HFFc6 (cell line): ENCODE measurements at regions not wholly inside any gene's neighbourhood (a gene's known extent, or its start where the extent isn't known, plus 50 kb on each side); places are given as distances from the start of the nearest gene placed in this dataset.

Experiments used
- DNase-seq: peaks from one replicate; pipeline ENCODE4 v3.0.0-alpha.2; 2018
- H3K27ac Mint-ChIP-seq: 2 replicates; pipeline ENCODE4 v1.8.0; 2020; ENCODE audit warnings: mild to moderate bottlenecking, mixed read lengths
- H3K27me3 Mint-ChIP-seq: 2 replicates; pipeline ENCODE4 v1.8.0; 2021; ENCODE audit warnings: mild to moderate bottlenecking, moderate library complexity, mixed read lengths; ENCODE audit not compliant: insufficient read depth
- H3K36me3 Mint-ChIP-seq: 2 replicates; pipeline ENCODE4 v1.8.0; 2021; ENCODE audit warnings: low read depth, mixed read lengths
- H3K4me1 Mint-ChIP-seq: 2 replicates; pipeline ENCODE4 v1.8.0; 2020; ENCODE audit warnings: low read depth, mixed read lengths
- H3K4me3 Mint-ChIP-seq: 2 replicates; pipeline ENCODE4 v1.8.0; 2020; ENCODE audit warnings: mild to moderate bottlenecking, moderate library complexity, mixed read lengths
- H3K9me3 Mint-ChIP-seq: 2 replicates; pipeline ENCODE4 v1.8.0; 2020; ENCODE audit warnings: mild to moderate bottlenecking, mixed read lengths
- TF ChIP-seq, protein P1 (sequence below): fragments of 200-600 bp; sonication (generic); IDR thresholded peaks from 2 replicates; pipeline ENCODE4 v1.5.0; 2021; ENCODE audit warnings: antibody characterized with exemption, mild to moderate bottlenecking

- H3K9me3 Mint-ChIP-seq, result no peaks in the 10 kb centered on the region
- H3K27me3 Mint-ChIP-seq, result peaks cover 28% of the 10 kb centered on the region
- TF ChIP-seq, protein P1, sequence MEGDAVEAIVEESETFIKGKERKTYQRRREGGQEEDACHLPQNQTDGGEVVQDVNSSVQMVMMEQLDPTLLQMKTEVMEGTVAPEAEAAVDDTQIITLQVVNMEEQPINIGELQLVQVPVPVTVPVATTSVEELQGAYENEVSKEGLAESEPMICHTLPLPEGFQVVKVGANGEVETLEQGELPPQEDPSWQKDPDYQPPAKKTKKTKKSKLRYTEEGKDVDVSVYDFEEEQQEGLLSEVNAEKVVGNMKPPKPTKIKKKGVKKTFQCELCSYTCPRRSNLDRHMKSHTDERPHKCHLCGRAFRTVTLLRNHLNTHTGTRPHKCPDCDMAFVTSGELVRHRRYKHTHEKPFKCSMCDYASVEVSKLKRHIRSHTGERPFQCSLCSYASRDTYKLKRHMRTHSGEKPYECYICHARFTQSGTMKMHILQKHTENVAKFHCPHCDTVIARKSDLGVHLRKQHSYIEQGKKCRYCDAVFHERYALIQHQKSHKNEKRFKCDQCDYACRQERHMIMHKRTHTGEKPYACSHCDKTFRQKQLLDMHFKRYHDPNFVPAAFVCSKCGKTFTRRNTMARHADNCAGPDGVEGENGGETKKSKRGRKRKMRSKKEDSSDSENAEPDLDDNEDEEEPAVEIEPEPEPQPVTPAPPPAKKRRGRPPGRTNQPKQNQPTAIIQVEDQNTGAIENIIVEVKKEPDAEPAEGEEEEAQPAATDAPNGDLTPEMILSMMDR, result no peak
- H3K36me3 Mint-ChIP-seq, result no peaks in the 10 kb centered on the region
- H3K4me3 Mint-ChIP-seq, result no peak overlapping the region
- no peaks in the 10 kb centered on the region for H3K4me1 Mint-ChIP-seq
- no peak for DNase-seq
- H3K27ac Mint-ChIP-seq, result no peak overlapping the region
Observed at GRCh38 chr5:57551251-57551650, 68.6 kb upstream of the ACTBL2 start.

DNA sequence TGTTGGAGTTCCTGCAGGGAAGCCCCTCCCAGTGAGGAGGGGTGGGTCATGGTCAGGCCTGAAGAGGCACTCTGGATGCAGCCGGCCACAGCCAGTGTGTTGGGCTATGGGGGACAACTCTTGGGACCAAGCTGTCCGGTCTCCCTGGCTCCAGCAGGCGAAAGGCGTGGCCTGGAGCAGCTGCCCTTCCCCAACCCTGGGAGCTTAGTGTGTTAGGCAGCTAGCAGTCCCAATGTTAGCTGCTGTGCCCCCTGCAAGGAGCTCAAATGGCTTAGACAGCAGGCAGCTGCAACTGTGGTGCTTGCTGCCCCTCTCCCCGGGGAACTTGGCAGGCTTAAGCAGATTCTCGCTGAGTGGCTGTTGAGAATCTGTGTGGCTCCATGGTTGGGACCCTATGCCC is 67.5 kb upstream of the ACTBL2 start:
- no peaks in the 10 kb centered on the region for H3K36me3 Mint-ChIP-seq
- no peaks in the 10 kb centered on the region for H3K9me3 Mint-ChIP-seq
- TF ChIP-seq, protein P1, result no peak

DNA sequence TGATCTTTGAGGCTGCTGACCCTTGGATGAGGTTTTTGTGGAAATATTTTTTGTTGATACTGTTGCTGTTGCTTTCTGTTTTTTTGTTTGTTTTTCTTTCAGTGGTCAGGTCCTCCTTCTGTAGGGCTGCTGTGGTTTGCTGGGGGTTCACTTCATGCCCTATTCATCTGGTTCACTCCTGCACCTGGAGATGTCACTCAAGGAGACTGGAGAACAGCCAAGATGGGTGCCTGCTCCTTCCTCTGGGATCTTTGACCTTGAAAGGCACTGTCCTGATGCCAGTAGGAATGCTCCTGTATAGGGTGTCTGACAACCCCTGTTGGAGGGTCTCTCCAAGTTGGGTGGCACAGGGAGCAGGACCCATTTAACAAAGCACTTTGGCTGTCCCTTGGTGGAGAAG is 67.0 kb upstream of the ACTBL2 start:
- Mint-ChIP-seq H3K4me1 (no peaks in the 10 kb centered on the region), H3K27me3 (peaks cover 27% of the 10 kb centered on the region)

More for the DNA sequence above, 67.5 kb upstream of the ACTBL2 start:
- H3K27me3 Mint-ChIP-seq, result peaks cover 23% of the 10 kb centered on the region
- no peak overlapping the region for H3K4me3 Mint-ChIP-seq
- no peak overlapping the region for H3K27ac Mint-ChIP-seq
- DNase-seq, result no peak
- no peaks in the 10 kb centered on the region for H3K4me1 Mint-ChIP-seq

DNA sequence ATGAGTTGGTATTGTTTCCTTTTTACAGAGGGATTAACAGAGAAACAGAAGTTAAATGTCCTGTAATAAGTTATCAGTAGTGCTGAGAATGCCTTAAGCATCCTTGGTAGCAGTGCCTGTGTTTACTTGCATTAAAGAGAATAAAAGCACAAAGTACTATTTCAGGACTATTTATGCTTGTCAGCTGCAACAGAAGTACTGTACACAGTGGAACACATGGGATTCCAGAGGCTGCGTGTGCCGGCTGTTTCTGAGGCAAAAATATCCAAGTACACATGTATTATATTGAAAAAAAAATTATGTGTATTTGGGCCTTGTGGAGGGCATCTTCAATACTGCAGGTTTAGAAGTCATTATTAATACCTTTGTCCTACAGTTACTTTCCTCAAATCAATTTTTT is 58.2 kb upstream of the ACTBL2 start:
- TF ChIP-seq, protein P1, result no peak
- Mint-ChIP-seq H3K4me1 (peaks cover 29% of the 10 kb centered on the region), H3K4me3 (no peak overlapping the region), H3K9me3 (no peaks in the 10 kb centered on the region), H3K27ac (no peak overlapping the region), H3K27me3 (peaks cover 10% of the 10 kb centered on the region), H3K36me3 (no peaks in the 10 kb centered on the region)
- no peak for DNase-seq

More for the DNA sequence above, 67.0 kb upstream of the ACTBL2 start:
- Mint-ChIP-seq H3K27ac (no peak overlapping the region), H3K9me3 (no peaks in the 10 kb centered on the region), H3K36me3 (no peaks in the 10 kb centered on the region), H3K4me3 (no peak overlapping the region)
- TF ChIP-seq, protein P1, result no peak
- no peak for DNase-seq

DNA sequence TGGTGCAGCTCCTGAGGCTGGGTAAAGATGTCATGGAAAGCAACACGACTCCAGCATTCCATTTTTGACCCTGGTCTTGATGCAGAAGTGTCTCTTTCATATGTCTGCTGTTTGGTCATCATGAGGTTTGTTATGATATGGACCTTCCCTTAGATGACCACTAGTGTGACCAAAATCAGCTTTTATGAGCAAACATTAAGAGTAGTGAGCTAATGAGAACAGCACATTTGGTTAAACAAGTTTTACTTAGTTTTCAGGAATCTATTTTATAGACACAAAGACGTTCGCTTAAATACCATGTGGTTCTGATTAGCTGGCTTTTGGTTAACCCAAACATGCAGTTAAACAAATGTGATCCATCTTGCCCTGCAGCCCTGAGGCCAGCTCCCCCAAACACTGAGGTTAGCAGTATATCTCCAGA is 56.7 kb upstream of the ACTBL2 start:
- peaks cover 1% of the 10 kb centered on the region for H3K27me3 Mint-ChIP-seq
- H3K27ac Mint-ChIP-seq, result peak overlapping the region; percentile 80
- H3K9me3 Mint-ChIP-seq, result no peaks in the 10 kb centered on the region
- DNase-seq, result peak; percentile 60
- TF ChIP-seq, protein P1, result peak; percentile 46
- peak overlapping the region; percentile 66; the same call in 1 of the 2 replicates for H3K4me3 Mint-ChIP-seq
- no peaks in the 10 kb centered on the region for H3K36me3 Mint-ChIP-seq
- peaks cover 29% of the 10 kb centered on the region for H3K4me1 Mint-ChIP-seq
